Choroid plexus epithelial cell (primary cell): ENCODE measurements at regions not wholly inside any gene's neighbourhood (a gene's known extent, or its start where the extent isn't known, plus 50 kb on each side); places are given as distances from the start of the nearest gene placed in this dataset.

Experiments used
- DNase-seq: peaks from one replicate; pipeline ENCODE4 v3.0.0-alpha.2; 2010; ENCODE audit warnings: low read depth
- H3K4me3 ChIP-seq: 2 replicates; pipeline ENCODE4 v1.5.1; 2011; ENCODE audit warnings: low read depth, mild to moderate bottlenecking, control low read depth, low read length, moderate library complexity
- TF ChIP-seq, protein P1 (sequence below): conservative IDR thresholded peaks from 2 replicates; pipeline ENCODE4 v1.5.1; 2011; ENCODE audit warnings: low read depth, mild to moderate bottlenecking, control low read depth, inconsistent platforms, low read length, moderate library complexity

DNA sequence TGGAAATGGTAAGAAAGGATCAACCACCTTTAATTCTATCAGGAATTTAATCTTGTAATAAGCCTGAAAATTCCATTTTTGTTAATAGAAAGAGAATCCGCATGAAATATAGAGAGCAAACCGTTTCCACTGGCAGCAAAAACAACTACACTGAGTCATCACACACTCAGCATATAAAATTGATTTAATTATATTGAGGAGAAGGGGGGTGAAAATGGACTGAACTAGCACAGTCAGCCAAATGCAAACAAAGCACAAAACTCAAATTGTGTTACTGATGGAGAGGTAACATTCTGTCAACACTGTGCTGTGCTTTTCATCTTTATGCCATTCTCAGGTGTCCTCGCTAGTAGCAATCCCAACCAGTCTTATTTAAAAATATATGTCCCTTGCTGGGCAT lies 1583.9 kb downstream of the MRPL39 start:
- H3K4me3 ChIP-seq: no peak overlapping the region
- TF ChIP-seq, protein P1, sequence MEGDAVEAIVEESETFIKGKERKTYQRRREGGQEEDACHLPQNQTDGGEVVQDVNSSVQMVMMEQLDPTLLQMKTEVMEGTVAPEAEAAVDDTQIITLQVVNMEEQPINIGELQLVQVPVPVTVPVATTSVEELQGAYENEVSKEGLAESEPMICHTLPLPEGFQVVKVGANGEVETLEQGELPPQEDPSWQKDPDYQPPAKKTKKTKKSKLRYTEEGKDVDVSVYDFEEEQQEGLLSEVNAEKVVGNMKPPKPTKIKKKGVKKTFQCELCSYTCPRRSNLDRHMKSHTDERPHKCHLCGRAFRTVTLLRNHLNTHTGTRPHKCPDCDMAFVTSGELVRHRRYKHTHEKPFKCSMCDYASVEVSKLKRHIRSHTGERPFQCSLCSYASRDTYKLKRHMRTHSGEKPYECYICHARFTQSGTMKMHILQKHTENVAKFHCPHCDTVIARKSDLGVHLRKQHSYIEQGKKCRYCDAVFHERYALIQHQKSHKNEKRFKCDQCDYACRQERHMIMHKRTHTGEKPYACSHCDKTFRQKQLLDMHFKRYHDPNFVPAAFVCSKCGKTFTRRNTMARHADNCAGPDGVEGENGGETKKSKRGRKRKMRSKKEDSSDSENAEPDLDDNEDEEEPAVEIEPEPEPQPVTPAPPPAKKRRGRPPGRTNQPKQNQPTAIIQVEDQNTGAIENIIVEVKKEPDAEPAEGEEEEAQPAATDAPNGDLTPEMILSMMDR: no peak
- no peak for DNase-seq

DNA sequence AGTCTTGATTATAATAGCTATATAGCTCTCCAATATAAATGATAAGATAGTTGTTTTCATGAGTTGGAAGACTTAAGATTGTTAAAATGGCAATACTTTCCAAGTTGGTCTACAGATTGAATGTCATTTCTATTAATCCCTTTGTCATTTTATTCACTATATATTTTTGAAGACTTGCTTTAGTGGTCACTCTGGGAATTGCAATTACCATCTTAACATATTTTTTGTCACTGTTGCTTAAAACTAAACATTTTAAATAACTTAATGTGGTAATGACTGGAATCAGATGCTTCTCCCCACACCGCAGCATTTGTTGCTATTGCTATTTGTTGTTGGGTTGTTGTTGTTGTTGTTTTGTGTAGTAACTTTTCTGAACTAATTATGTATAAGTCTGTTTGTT lies 1592.9 kb downstream of the MRPL39 start:
- peak; percentile 1 for DNase-seq
- TF ChIP-seq, protein P1: no peak

DNA sequence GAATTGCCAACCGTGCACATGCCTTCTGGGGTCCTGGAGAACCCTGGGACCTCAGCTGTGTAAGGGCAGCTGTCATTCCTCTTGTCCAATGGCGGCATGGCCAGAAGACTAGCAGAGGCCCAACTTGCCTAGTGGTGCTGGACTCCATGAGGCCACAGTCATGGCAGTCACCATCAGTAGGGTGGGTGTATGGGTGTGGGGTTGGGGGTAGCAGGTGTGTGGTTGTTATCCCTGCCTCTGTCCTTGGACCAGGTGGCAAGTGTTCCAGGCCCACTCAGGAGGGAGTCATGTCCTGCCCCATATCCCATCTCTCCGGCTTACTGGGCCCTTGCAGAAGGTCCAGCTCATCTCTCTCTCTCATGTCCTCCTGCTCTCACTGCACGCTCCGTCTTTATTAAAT lies 1596.2 kb downstream of the MRPL39 start:
- no peak for DNase-seq
- no peak overlapping the region for H3K4me3 ChIP-seq
- TF ChIP-seq, protein P1: no peak

More for the DNA sequence above, 1592.9 kb downstream of the MRPL39 start:
- no peak overlapping the region for H3K4me3 ChIP-seq

DNA sequence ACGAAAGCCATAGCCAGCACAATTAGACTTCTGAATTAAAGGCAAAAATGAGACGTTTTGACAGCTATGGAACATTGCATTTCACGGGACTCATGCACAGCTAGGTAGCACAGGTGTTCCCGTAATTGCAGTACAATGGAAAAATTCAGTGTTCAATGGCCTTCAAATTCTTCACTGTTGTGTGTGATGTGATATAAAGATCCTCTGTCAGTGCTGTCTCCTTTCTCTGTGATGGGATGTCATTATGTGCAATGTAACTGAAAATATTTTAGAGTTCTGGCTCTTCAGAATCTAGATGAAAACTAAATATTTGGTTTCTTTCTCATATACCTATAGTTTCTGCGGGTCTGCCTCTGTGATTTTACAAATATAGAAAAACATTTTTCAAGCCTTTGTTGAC lies 1599.7 kb downstream of the MRPL39 start:
- DNase-seq: no peak
- H3K4me3 ChIP-seq: no peak overlapping the region
- TF ChIP-seq, protein P1: no peak

DNA sequence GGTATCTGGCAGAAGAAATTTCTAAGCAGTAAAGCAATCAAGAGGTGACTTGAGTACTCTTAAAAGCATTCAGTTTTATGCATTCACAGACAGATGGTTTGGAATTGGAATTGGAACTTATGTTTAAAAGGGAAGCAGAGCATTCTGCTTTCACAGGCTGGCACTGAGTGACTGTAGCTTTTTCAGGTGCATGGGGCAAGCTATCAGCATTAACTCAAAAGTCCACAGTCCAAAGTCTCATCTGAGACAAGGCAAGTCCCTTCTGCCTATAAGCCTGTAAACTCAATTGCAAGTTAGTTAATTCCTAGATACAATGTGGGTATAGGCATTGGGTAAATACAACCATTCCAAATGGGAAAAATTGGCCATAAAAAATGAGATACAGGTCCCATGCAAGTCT lies 1620.3 kb downstream of the MRPL39 start:
- H3K4me3 ChIP-seq: no peak overlapping the region
- TF ChIP-seq, protein P1: no peak
- no peak for DNase-seq

DNA sequence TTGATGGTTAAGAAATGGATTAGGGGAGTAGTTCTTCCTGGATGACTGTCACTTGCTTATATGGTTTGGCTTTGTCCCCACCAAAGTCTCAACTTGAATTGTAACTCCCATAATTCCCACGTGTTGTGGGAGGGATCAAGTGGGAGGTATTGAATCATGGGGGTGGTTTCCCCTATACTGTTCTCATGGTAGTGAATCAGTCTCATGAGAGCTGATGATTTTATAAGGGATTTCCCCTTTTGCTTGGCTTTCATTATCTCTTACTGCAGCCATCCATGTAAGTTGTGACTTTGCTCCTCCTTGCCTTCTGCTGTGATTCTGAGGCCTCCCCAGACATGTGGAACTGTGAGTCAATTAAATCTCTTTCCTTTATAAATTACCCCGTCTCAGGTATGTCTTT lies 1621.1 kb downstream of the MRPL39 start:
- no peak for DNase-seq
- TF ChIP-seq, protein P1: no peak
- no peak overlapping the region for H3K4me3 ChIP-seq

DNA sequence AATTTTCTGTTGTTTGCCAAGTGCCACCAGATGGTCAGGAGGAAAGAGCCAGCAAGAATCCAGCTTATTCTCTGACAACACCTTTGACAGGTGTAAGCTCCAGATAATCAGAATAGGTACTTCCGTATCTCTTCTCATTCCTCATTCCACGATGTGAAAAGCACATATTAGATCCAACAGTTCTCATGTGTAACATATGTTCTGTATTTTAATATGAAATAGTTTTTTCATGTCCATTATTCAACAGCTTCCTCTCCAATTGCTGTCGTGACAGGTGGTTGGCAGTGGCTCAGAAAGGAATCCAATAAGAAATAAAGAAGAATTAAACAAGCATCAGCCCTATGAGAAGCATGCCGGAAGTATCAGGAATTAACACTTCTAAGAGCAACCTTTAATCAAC lies 1624.7 kb downstream of the MRPL39 start:
- no peak for DNase-seq
- TF ChIP-seq, protein P1: no peak
- no peak overlapping the region for H3K4me3 ChIP-seq
